ENCODE measurements at regions not wholly inside any gene's neighbourhood (a gene's known extent, or its start where the extent isn't known, plus 50 kb on each side); places are given as distances from the start of the nearest gene placed in this dataset.

GRCh38 chr6:48570656-48571055 lies 459.7 kb upstream of the PTCHD4 start (continued):
- TF ChIP-seq ZBTB11 (CRISPR knock-in tag; IDR thresholded peaks at IDR 0.05): no peak

- Histone ChIP-seq H3K9me3 (replicated peaks; ENCODE audit: control insufficient read depth, insufficient read depth, low read length) (no peaks in the 10 kb centered on the region), H3K4me1 (ENCODE audit: control insufficient read depth, insufficient read depth, low read length) (no peaks in the 10 kb centered on the region), H3K79me2 (ENCODE audit: control insufficient read depth, insufficient read depth, low read length) (no peaks in the 10 kb centered on the region), H3K9ac (ENCODE audit: control insufficient read depth, insufficient read depth, low read length) (no peak overlapping the region), H3K27ac (ENCODE audit: control insufficient read depth, insufficient read depth) (no peak overlapping the region), H3K4me2 (ENCODE audit: control insufficient read depth, insufficient read depth) (no peak overlapping the region), H2AFZ (ENCODE audit: control insufficient read depth, low read depth, low read length) (no peak overlapping the region), H4K20me1 (ENCODE audit: control insufficient read depth, insufficient read depth) (no peaks in the 10 kb centered on the region), H3K36me3 (ENCODE audit: control insufficient read depth in 2 of 2, insufficient read depth in 2 of 2, low read length in 1 of 2) (no peaks in the 10 kb centered on the region), H3K27me3 (replicated peaks in 1 of 2; ENCODE audit: control insufficient read depth in 2 of 2, insufficient read depth in 2 of 2, low read length in 1 of 2) (no peaks in the 10 kb centered on the region), H3K4me3 (no peak overlapping the region)
- in situ Hi-C loops (cut with MboI): no loop called here
- ChIA-PET POLR2A (no interaction called here), SMC1A (ENCODE audit: uncharacterized antibody, unreplicated experiment) (no interaction called here), RAD21 (ENCODE audit: unreplicated experiment) (no interaction called here), CTCF (no interaction called here)
- no TSS peak for BruUV-seq (replicated peaks)
- no peak for FAIRE-seq
- no peak for DNase-seq (ENCODE audit: low read depth, low spot score)
- intact Hi-C loops (cut with micrococcal nuclease; ENCODE audit: unreplicated experiment): no loop called here
- ATAC-seq: peak; percentile 63; the same call in 2 of the 3 replicates
- WGBS (ENCODE audit: insufficient coverage, insufficient replicate concordance, low lambda C conversion rate, missing lambda C conversion rate): 13% methylated on average over 2 of the region's 2 CpGs
- TF ChIP-seq, protein P1, sequence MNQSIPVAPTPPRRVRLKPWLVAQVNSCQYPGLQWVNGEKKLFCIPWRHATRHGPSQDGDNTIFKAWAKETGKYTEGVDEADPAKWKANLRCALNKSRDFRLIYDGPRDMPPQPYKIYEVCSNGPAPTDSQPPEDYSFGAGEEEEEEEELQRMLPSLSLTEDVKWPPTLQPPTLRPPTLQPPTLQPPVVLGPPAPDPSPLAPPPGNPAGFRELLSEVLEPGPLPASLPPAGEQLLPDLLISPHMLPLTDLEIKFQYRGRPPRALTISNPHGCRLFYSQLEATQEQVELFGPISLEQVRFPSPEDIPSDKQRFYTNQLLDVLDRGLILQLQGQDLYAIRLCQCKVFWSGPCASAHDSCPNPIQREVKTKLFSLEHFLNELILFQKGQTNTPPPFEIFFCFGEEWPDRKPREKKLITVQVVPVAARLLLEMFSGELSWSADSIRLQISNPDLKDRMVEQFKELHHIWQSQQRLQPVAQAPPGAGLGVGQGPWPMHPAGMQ (IDR thresholded peaks at IDR 0.05; ENCODE audit: borderline replicate concordance): no peak
- TF ChIP-seq NFXL1 (IDR thresholded peaks at IDR 0.05; ENCODE audit: borderline replicate concordance) (no peak), EED (IDR thresholded peaks at IDR 0.05; ENCODE audit: low read depth) (no peak), NR2F1 (conservative IDR thresholded peaks at IDR 0.05) (no peak), MXI1 (IDR thresholded peaks at IDR 0.05; ENCODE audit: low read depth, low read length) (no peak), E4F1 (IDR thresholded peaks at IDR 0.05; ENCODE audit: borderline replicate concordance, partially characterized antibody) (no peak), GABPA (IDR thresholded peaks at IDR 0.05; ENCODE audit: low read depth) (no peak), YBX1 (IDR thresholded peaks at IDR 0.05) (no peak), KLF5 (IDR thresholded peaks at IDR 0.05; ENCODE audit: partially characterized antibody) (no peak), BCL11A (IDR thresholded peaks at IDR 0.05; ENCODE audit: low read depth, low read length) (no peak)
- TF ChIP-seq, protein P2, sequence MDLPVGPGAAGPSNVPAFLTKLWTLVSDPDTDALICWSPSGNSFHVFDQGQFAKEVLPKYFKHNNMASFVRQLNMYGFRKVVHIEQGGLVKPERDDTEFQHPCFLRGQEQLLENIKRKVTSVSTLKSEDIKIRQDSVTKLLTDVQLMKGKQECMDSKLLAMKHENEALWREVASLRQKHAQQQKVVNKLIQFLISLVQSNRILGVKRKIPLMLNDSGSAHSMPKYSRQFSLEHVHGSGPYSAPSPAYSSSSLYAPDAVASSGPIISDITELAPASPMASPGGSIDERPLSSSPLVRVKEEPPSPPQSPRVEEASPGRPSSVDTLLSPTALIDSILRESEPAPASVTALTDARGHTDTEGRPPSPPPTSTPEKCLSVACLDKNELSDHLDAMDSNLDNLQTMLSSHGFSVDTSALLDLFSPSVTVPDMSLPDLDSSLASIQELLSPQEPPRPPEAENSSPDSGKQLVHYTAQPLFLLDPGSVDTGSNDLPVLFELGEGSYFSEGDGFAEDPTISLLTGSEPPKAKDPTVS (IDR thresholded peaks at IDR 0.05; ENCODE audit: low read depth, low read length): no peak
- TF ChIP-seq, protein P3, sequence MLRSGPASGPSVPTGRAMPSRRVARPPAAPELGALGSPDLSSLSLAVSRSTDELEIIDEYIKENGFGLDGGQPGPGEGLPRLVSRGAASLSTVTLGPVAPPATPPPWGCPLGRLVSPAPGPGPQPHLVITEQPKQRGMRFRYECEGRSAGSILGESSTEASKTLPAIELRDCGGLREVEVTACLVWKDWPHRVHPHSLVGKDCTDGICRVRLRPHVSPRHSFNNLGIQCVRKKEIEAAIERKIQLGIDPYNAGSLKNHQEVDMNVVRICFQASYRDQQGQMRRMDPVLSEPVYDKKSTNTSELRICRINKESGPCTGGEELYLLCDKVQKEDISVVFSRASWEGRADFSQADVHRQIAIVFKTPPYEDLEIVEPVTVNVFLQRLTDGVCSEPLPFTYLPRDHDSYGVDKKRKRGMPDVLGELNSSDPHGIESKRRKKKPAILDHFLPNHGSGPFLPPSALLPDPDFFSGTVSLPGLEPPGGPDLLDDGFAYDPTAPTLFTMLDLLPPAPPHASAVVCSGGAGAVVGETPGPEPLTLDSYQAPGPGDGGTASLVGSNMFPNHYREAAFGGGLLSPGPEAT (IDR thresholded peaks at IDR 0.05; ENCODE audit: low read depth): no peak
Observed at GRCh38 chr6:48568856-48569255, 457.9 kb upstream of the PTCHD4 start.

All from GM12878 (cell line).